T-helper 2 cell treated with Interferon-gamma antibody and Interleukin-4, amounts not matched to agents 5 μg/mL and 100 μg/mL, for 36 hours (primary cell): ENCODE measurements at regions not wholly inside any gene's neighbourhood (a gene's known extent, or its start where the extent isn't known, plus 50 kb on each side); places are given as distances from the start of the nearest gene placed in this dataset.

Experiments
- DNase-seq: peaks from one replicate; pipeline ENCODE4 v3.0.0; 2021; ENCODE audit warnings: low spot score
- H3K27ac Mint-ChIP-seq: one replicate; pipeline ENCODE4 v1.8.0; 2021; ENCODE audit warnings: mild to moderate bottlenecking, mixed read lengths
- H3K27me3 Mint-ChIP-seq: one replicate; pipeline ENCODE4 v1.8.0; 2021; ENCODE audit warnings: low read depth, mixed read lengths
- H3K36me3 Mint-ChIP-seq: one replicate; pipeline ENCODE4 v1.8.0; 2021; ENCODE audit warnings: low read depth, mixed read lengths
- H3K4me1 Mint-ChIP-seq: one replicate; pipeline ENCODE4 v1.8.0; 2021; ENCODE audit warnings: low read depth, mixed read lengths
- H3K4me3 Mint-ChIP-seq: one replicate; pipeline ENCODE4 v1.8.0; 2022; ENCODE audit warnings: mild to moderate bottlenecking, moderate library complexity, mixed read lengths
- H3K9me3 Mint-ChIP-seq: one replicate; pipeline ENCODE4 v1.8.0; 2021; ENCODE audit warnings: mixed read lengths

DNA sequence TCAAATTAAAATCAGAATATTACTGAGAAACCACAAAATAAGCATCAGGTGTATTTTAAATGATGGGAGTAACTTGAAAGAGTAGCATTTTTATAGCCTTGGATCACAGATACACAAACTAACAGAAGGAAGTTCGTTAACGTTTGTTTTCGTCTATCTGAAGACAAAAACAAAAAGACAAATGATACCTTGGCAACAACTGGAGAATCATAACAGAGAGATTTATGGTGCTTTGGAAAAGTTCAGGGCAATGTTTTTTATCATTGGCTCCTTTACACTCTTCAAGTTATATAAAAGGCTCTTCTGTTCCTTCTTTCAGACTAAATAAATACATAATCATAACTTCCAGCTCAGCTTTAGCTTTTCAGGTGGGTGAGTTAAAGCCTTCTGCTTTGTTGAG, 128.1 kb upstream of the VLDLR start:
- no peak for DNase-seq
- Mint-ChIP-seq H3K4me3 (no peak overlapping the region), H3K36me3 (no peaks in the 10 kb centered on the region), H3K4me1 (no peaks in the 10 kb centered on the region), H3K9me3 (no peaks in the 10 kb centered on the region), H3K27me3 (peaks cover 2% of the 10 kb centered on the region), H3K27ac (no peak overlapping the region)

DNA sequence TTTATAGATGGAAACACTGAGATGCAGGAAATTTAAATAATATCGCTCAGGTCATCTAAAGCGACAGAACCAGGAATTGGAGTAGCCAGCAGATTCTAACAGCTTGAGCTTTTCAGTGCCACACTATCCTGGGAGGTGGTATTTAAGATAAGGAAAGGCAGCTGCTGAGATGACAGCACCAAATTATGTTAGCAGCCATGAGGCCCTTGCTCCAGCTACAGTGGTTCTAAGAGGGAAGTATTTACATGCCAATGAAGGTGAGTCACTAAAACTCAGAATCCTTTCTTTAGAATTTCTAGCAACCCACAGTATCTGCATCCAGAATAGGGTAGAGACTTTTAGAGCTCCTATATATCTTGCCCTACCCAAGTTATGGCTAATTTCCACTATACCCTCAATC, 127.0 kb upstream of the VLDLR start:
- no peaks in the 10 kb centered on the region for H3K27me3 Mint-ChIP-seq
- H3K9me3 Mint-ChIP-seq: no peaks in the 10 kb centered on the region
- no peaks in the 10 kb centered on the region for H3K4me1 Mint-ChIP-seq
- H3K27ac Mint-ChIP-seq: no peak overlapping the region
- no peaks in the 10 kb centered on the region for H3K36me3 Mint-ChIP-seq
- no peak overlapping the region for H3K4me3 Mint-ChIP-seq
- no peak for DNase-seq

DNA sequence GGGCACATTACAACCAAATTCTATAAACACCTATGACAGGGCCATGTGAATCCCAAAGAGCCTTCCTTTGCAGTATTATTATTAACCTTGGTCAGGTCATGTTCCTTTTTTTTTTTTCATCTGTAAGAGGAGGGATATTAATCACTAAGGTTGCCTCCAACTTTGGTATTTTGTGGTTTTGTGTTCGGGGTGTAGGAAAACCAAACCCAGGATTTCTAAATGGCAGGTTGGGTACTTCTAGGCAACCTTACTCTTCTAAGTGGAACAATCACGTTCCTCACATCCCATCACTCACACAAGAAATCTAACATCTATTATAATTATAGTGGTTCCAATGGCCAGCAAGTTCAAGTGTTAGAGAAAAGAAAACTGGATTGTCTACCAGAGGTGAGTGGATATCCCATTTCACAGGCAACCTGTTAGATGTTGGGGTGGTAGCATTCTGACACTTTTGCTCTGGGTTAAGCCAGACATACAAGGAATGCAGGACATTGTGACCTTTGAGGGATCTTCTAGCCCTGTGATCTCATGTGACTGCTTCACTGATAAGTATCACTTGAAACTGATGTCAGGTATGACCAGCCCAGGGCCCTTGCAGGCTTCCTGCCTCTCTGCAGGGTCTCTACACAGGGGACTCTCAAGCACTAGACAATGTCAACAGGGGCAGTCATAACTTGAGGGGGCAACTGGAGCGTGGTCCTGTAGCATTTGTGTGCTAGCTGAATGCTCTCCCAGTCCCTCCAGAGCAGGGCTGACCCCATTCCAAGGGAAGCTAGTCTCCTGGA, 126.2 kb upstream of the VLDLR start:
- DNase-seq: no peak
- no peaks in the 10 kb centered on the region for H3K27me3 Mint-ChIP-seq
- no peak overlapping the region for H3K27ac Mint-ChIP-seq
- no peaks in the 10 kb centered on the region for H3K9me3 Mint-ChIP-seq
- no peak overlapping the region for H3K4me3 Mint-ChIP-seq
- H3K4me1 Mint-ChIP-seq: no peaks in the 10 kb centered on the region
- H3K36me3 Mint-ChIP-seq: no peaks in the 10 kb centered on the region

- Mint-ChIP-seq H3K4me3 (no peak overlapping the region), H3K4me1 (no peaks in the 10 kb centered on the region), H3K9me3 (no peaks in the 10 kb centered on the region), H3K36me3 (no peaks in the 10 kb centered on the region), H3K27me3 (no peaks in the 10 kb centered on the region), H3K27ac (no peak overlapping the region)
- DNase-seq: no peak
Measured at GRCh38 chr9:2496169-2496568, 125.4 kb upstream of the VLDLR start.

DNA sequence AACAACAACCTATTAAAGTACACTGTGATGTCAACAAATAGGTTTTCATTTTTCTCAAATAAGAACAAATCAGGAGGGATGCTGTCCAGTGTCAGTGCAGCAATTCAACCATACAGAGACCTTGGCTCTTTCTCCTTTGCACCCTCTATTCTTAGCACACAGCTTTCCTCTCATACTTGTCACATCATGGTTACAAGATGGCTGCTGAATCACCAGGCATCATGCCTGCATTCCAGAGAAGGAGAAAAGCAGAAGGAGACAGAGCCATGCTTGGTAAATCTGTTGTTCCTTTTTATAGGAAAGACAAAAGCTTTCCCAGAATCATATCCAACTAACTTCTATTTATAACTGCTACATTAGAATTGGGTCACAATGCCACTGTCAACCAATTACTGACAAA, 124.7 kb upstream of the VLDLR start:
- no peak for DNase-seq
- no peaks in the 10 kb centered on the region for H3K9me3 Mint-ChIP-seq
- H3K27me3 Mint-ChIP-seq: no peaks in the 10 kb centered on the region
- H3K4me3 Mint-ChIP-seq: no peak overlapping the region
- H3K36me3 Mint-ChIP-seq: no peaks in the 10 kb centered on the region
- no peaks in the 10 kb centered on the region for H3K4me1 Mint-ChIP-seq
- H3K27ac Mint-ChIP-seq: no peak overlapping the region

- Mint-ChIP-seq H3K4me3 (no peak overlapping the region), H3K27ac (no peak overlapping the region), H3K36me3 (no peaks in the 10 kb centered on the region), H3K27me3 (no peaks in the 10 kb centered on the region), H3K4me1 (no peaks in the 10 kb centered on the region), H3K9me3 (no peaks in the 10 kb centered on the region)
- no peak for DNase-seq
Measured at GRCh38 chr9:2497666-2498400, 123.8 kb upstream of the VLDLR start.

GRCh38 chr9:2502210-2502609, 119.4 kb upstream of the VLDLR start:
- no peak for DNase-seq
- Mint-ChIP-seq H3K27ac (no peak overlapping the region), H3K36me3 (no peaks in the 10 kb centered on the region), H3K9me3 (no peaks in the 10 kb centered on the region), H3K4me3 (no peak overlapping the region), H3K27me3 (no peaks in the 10 kb centered on the region), H3K4me1 (no peaks in the 10 kb centered on the region)

GRCh38 chr9:2502760-2503159, 118.8 kb upstream of the VLDLR start:
- Mint-ChIP-seq H3K27ac (no peak overlapping the region), H3K9me3 (no peaks in the 10 kb centered on the region), H3K36me3 (no peaks in the 10 kb centered on the region), H3K4me1 (no peaks in the 10 kb centered on the region), H3K4me3 (no peak overlapping the region), H3K27me3 (no peaks in the 10 kb centered on the region)
- no peak for DNase-seq

DNA sequence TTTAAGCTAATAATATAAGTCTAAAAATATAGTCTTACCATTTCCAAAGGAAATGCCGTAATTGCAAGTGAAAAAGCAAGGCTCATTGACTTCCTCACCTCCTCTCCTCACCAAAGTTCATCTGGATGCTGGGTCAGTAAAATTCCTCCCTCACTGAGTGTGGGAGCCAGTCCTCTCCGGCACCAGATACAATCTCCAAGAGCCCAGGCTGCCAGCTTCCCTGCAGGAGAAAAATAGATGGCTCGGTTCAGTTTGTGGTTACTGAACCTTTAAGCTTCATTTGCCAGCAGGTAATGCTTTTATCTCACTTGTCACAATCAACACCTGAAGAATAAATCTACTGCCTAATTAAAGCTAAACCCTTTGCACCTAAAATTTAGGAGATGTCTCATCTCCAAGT, 115.3 kb upstream of the VLDLR start:
- Mint-ChIP-seq H3K4me1 (no peaks in the 10 kb centered on the region), H3K27me3 (no peaks in the 10 kb centered on the region), H3K4me3 (no peak overlapping the region), H3K36me3 (no peaks in the 10 kb centered on the region), H3K9me3 (no peaks in the 10 kb centered on the region), H3K27ac (no peak overlapping the region)
- no peak for DNase-seq

DNA sequence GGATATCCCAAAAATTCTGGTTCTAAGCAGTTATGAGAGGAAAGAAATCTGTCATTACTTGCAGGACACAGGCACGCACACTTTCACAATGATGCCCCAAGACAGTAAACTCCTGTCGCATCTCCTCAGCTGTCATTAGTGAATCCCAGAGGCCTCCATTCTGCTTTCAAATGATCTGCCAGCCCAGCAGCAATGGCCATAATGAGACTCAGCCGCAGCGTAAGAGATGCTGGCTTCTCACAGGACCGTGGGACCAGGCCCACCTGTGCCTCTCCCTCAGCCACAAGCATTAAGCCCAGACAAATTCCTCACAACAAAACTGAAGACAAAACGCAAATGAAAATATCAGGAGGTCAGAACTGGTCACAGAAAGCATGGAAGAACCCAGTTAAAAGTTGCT, 98.0 kb upstream of the VLDLR start:
- no peaks in the 10 kb centered on the region for H3K36me3 Mint-ChIP-seq
- no peak overlapping the region for H3K27ac Mint-ChIP-seq
- no peaks in the 10 kb centered on the region for H3K4me1 Mint-ChIP-seq
- peaks cover 4% of the 10 kb centered on the region for H3K9me3 Mint-ChIP-seq
- DNase-seq: no peak
- H3K4me3 Mint-ChIP-seq: no peak overlapping the region
- peaks cover 2% of the 10 kb centered on the region for H3K27me3 Mint-ChIP-seq

- Mint-ChIP-seq H3K36me3 (no peaks in the 10 kb centered on the region), H3K4me3 (no peak overlapping the region), H3K4me1 (no peaks in the 10 kb centered on the region), H3K27ac (no peak overlapping the region), H3K9me3 (no peaks in the 10 kb centered on the region), H3K27me3 (peaks cover 2% of the 10 kb centered on the region)
- no peak for DNase-seq
Measured at GRCh38 chr9:2524601-2525000, 97.0 kb upstream of the VLDLR start.

DNA sequence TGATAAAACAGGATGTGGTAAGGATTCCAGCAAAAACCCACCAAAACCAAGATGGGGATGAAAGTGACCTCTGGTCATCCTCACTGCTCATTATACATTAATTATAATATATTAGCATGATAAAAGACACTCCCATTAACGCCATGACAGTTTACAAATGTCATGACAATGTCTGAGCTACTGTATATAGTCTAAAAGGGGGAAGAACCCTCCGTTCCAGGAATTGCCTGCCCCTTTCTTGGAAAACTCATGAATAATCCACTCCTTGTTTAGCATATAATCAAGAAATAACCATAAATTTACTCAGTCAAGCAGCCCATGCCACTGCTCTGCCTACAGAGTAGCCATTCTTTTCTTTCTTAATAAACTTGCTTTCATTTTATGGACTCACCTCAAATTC, 96.4 kb upstream of the VLDLR start:
- Mint-ChIP-seq H3K4me3 (no peak overlapping the region), H3K9me3 (no peaks in the 10 kb centered on the region), H3K4me1 (no peaks in the 10 kb centered on the region), H3K27me3 (peaks cover 2% of the 10 kb centered on the region), H3K36me3 (no peaks in the 10 kb centered on the region), H3K27ac (no peak overlapping the region)
- no peak for DNase-seq

- no peaks in the 10 kb centered on the region for H3K36me3 Mint-ChIP-seq
- H3K9me3 Mint-ChIP-seq: no peaks in the 10 kb centered on the region
- no peak overlapping the region for H3K4me3 Mint-ChIP-seq
- no peak for DNase-seq
- no peak overlapping the region for H3K27ac Mint-ChIP-seq
- peaks cover 2% of the 10 kb centered on the region for H3K27me3 Mint-ChIP-seq
- H3K4me1 Mint-ChIP-seq: no peaks in the 10 kb centered on the region
Measured at GRCh38 chr9:2526071-2526828, 95.3 kb upstream of the VLDLR start.

GRCh38 chr9:2531481-2531880, 90.1 kb upstream of the VLDLR start:
- DNase-seq: no peak
- H3K9me3 Mint-ChIP-seq: no peaks in the 10 kb centered on the region
- H3K4me1 Mint-ChIP-seq: no peaks in the 10 kb centered on the region
- no peaks in the 10 kb centered on the region for H3K36me3 Mint-ChIP-seq
- no peak overlapping the region for H3K4me3 Mint-ChIP-seq
- H3K27ac Mint-ChIP-seq: no peak overlapping the region
- H3K27me3 Mint-ChIP-seq: no peaks in the 10 kb centered on the region
